ENCODE measurements at regions not wholly inside any gene's neighbourhood (a gene's known extent, or its start where the extent isn't known, plus 50 kb on each side); places are given as distances from the start of the nearest gene placed in this dataset.
"Not testable (repeated sequence)": the region's sequence is repeated elsewhere in the genome, so short reads cannot be mapped to it uniquely, and the experiment has no call there.

- DNase-seq: peak; percentile 78
Measured at GRCh38 chr4:163694385-163694784, 199.9 kb downstream of the TMA16 start.

GRCh38 chr4:163697121-163697520 is 202.6 kb downstream of the TMA16 start:
- peak; percentile 31 for DNase-seq

GRCh38 chr4:163700383-163700782 is 205.9 kb downstream of the TMA16 start:
- DNase-seq: not testable (repeated sequence)

GRCh38 chr4:163701916-163702315 is 207.4 kb downstream of the TMA16 start:
- DNase-seq: peak; percentile 79

- DNase-seq: no peak
Measured at GRCh38 chr4:163702736-163703135, 208.2 kb downstream of the TMA16 start.

GRCh38 chr4:163703251-163703650 is 208.8 kb downstream of the TMA16 start:
- DNase-seq: no peak

- no peak for DNase-seq
Measured at GRCh38 chr4:163707873-163708272, 213.4 kb downstream of the TMA16 start.

GRCh38 chr4:163709601-163710000 is 215.1 kb downstream of the TMA16 start:
- DNase-seq: no peak

GRCh38 chr4:163710158-163710557 is 215.7 kb downstream of the TMA16 start:
- no peak for DNase-seq

GRCh38 chr4:163724495-163724894 is 230.0 kb downstream of the TMA16 start:
- DNase-seq: not testable (repeated sequence)

- no peak for DNase-seq
Measured at GRCh38 chr4:163726641-163727040, 232.2 kb downstream of the TMA16 start.

GRCh38 chr4:163731071-163731470 is 236.6 kb downstream of the TMA16 start:
- no peak for DNase-seq

- no peak for DNase-seq
Measured at GRCh38 chr4:163732473-163732872, 238.0 kb downstream of the TMA16 start.

GRCh38 chr4:163736876-163737275 is 242.4 kb downstream of the TMA16 start:
- no peak for DNase-seq

GRCh38 chr4:163737846-163738245 is 243.4 kb downstream of the TMA16 start:
- DNase-seq: not testable (repeated sequence)

- no peak for DNase-seq
Measured at GRCh38 chr4:163738521-163738920, 244.0 kb downstream of the TMA16 start.

- DNase-seq: no peak
Measured at GRCh38 chr4:163744861-163745260, 250.4 kb downstream of the TMA16 start.

GRCh38 chr4:163747293-163747692 is 252.8 kb downstream of the TMA16 start:
- DNase-seq: no peak

GRCh38 chr4:163747886-163748285 is 253.4 kb downstream of the TMA16 start:
- DNase-seq: no peak

GRCh38 chr4:163748449-163748848 is 254.0 kb downstream of the TMA16 start:
- no peak for DNase-seq

GRCh38 chr4:163755013-163755412 is 260.5 kb downstream of the TMA16 start:
- peak; percentile 4 for DNase-seq

GRCh38 chr4:163757219-163757618 is 262.7 kb downstream of the TMA16 start:
- no peak for DNase-seq

- DNase-seq: no peak
Measured at GRCh38 chr4:163758032-163758431, 263.5 kb downstream of the TMA16 start.

GRCh38 chr4:163762741-163763140 is 268.3 kb downstream of the TMA16 start:
- DNase-seq: no peak

- DNase-seq: no peak
Measured at GRCh38 chr4:163764569-163764968, 270.1 kb downstream of the TMA16 start.

GRCh38 chr4:163768014-163768413 is 273.5 kb downstream of the TMA16 start:
- DNase-seq: no peak
